Rectal smooth muscle tissue (tissue), 1 donor: ENCODE measurements at regions not wholly inside any gene's neighbourhood (a gene's known extent, or its start where the extent isn't known, plus 50 kb on each side); places are given as distances from the start of the nearest gene placed in this dataset.

Experiments used
- H3K27ac ChIP-seq: one replicate; pipeline ENCODE4 v1.7.0; 2013; ENCODE audit warnings: low read depth, low read length, inconsistent platforms
- H3K27me3 ChIP-seq: one replicate; pipeline ENCODE4 v1.7.0; 2013; ENCODE audit warnings: low read length; ENCODE audit not compliant: control insufficient read depth, insufficient read depth
- H3K36me3 ChIP-seq: one replicate; pipeline ENCODE4 v1.7.0; 2013; ENCODE audit warnings: low read length; ENCODE audit not compliant: control insufficient read depth, insufficient read depth
- H3K4me1 ChIP-seq: one replicate; pipeline ENCODE4 v1.7.0; 2013; ENCODE audit warnings: low read length; ENCODE audit not compliant: control insufficient read depth, insufficient read depth
- H3K4me3 ChIP-seq: one replicate; pipeline ENCODE4 v1.7.0; 2013; ENCODE audit warnings: low read length
- H3K9ac ChIP-seq: one replicate; pipeline ENCODE4 v1.7.0; 2013; ENCODE audit warnings: low read length

DNA sequence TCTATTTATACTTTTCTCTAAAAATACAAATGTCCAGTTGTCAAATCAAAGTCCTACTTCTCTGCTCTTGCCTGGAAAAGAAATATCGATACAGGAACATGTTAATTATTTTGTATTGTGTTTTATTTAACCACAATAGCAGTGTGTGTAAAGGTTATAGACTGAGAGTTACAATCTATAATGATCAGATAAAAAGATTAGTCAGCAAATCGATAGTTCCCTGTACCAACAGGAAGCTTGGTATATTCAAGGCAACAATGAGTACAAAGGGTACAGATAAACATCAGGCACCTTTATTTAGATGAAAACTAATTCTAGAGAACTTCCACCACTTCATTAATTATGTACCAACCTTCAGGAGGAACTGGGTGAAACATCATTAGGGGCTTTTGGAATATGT, 469.5 kb downstream of the GBA3 start:
- Histone ChIP-seq H3K9ac (no peak overlapping the region), H3K27me3 (no peaks in the 10 kb centered on the region), H3K36me3 (no peaks in the 10 kb centered on the region), H3K4me3 (no peak overlapping the region), H3K4me1 (no peaks in the 10 kb centered on the region), H3K27ac (no peak overlapping the region)

DNA sequence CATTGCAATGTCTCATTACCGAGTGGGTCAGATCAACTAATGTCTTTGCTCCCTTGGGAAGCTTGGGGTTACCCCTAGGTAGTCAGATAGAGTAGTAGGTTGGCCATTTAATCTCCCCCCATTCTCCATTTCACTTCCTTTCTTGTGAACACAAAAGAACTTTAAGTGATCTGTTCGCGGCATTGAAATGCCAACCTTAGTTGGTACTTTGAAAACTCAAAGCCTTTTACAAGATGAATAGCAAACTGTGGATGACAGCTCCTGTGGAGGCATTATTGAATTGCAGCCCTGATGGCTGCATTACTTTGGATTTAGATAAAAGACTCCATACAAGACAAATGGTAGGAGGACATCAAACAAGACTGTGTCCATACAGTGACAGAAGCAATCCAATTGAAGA, 469.1 kb downstream of the GBA3 start:
- Histone ChIP-seq H3K4me3 (no peak overlapping the region), H3K4me1 (no peaks in the 10 kb centered on the region), H3K9ac (no peak overlapping the region), H3K36me3 (no peaks in the 10 kb centered on the region), H3K27ac (no peak overlapping the region), H3K27me3 (no peaks in the 10 kb centered on the region)

GRCh38 chr4:23153076-23153475, 460.3 kb downstream of the GBA3 start:
- Histone ChIP-seq H3K4me1 (no peaks in the 10 kb centered on the region), H3K27ac (no peak overlapping the region), H3K36me3 (no peaks in the 10 kb centered on the region), H3K27me3 (no peaks in the 10 kb centered on the region), H3K9ac (no peak overlapping the region), H3K4me3 (no peak overlapping the region)

- no peak overlapping the region for H3K4me3 ChIP-seq
- H3K36me3 ChIP-seq, result no peaks in the 10 kb centered on the region
- H3K27me3 ChIP-seq, result no peaks in the 10 kb centered on the region
- no peak overlapping the region for H3K9ac ChIP-seq
- H3K4me1 ChIP-seq, result no peaks in the 10 kb centered on the region
- H3K27ac ChIP-seq, result no peak overlapping the region
These were observed 457.1 kb downstream of the GBA3 start for GRCh38 chr4:23149815-23150214.

- no peak overlapping the region for H3K4me3 ChIP-seq
- no peaks in the 10 kb centered on the region for H3K36me3 ChIP-seq
- no peak overlapping the region for H3K27ac ChIP-seq
- no peaks in the 10 kb centered on the region for H3K4me1 ChIP-seq
- no peaks in the 10 kb centered on the region for H3K27me3 ChIP-seq
- H3K9ac ChIP-seq, result no peak overlapping the region
These were observed 452.0 kb downstream of the GBA3 start for GRCh38 chr4:23144707-23145106.

DNA sequence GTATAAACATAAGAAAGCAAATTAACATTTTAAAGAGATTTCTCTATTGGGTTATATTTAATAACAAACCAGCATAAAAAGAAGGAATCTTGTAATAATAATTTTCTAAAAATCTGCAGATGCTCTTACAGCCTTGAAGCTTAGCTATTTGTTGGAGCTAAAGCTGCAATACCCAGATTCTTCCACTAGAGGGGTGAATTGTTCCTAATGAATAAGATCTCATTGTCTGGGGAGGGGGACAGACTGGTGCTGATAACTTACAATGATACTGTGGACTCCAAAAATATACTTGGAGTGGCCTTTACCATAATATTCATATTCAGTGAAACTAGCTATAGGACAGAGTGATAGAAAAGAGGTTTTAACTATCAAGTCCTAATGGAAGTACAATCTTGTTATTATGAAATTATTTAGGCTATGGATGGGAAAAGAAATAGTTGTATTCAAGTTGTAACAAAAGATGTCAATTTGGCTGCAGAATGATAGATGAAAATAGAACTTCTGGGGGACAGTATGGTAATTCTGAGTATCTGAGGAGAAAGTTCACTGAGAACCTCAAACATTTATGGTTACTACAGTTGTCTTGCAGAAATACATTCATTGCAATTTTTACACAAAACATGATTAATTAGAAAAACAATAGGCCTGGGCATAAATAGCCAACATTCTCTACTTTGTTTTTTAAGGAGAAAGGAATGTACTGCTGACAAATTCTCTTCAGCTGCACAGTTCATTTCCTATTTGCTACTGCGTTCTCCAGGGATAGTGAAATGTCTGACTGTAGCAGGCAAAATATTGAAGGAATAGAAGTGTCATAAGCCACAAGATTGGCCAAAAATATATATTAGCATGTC, 443.3 kb downstream of the GBA3 start:
- H3K27me3 ChIP-seq, result no peaks in the 10 kb centered on the region
- no peak overlapping the region for H3K4me3 ChIP-seq
- H3K27ac ChIP-seq, result no peak overlapping the region
- no peaks in the 10 kb centered on the region for H3K36me3 ChIP-seq
- no peaks in the 10 kb centered on the region for H3K4me1 ChIP-seq
- no peak overlapping the region for H3K9ac ChIP-seq

DNA sequence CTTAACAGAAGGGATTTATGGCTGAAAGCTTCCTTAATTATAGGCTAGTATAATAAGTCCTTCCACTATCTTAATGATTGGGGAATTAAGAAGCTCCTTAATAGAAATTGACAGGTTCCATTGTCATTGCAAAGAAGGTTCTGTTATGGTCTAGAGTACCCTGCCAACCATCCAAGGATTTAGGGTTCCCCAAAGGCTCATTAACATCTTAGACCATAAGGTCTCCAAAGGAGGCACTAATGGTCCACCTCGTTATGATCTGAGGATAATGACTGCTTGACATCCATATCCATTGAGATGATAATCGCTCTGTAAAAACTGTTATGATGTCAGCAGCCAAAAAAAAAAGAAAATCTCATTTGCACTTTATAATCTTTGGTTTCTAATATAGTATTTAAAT, 441.6 kb downstream of the GBA3 start:
- no peaks in the 10 kb centered on the region for H3K36me3 ChIP-seq
- H3K4me3 ChIP-seq, result no peak overlapping the region
- H3K27me3 ChIP-seq, result no peaks in the 10 kb centered on the region
- no peak overlapping the region for H3K27ac ChIP-seq
- H3K4me1 ChIP-seq, result no peaks in the 10 kb centered on the region
- H3K9ac ChIP-seq, result no peak overlapping the region

DNA sequence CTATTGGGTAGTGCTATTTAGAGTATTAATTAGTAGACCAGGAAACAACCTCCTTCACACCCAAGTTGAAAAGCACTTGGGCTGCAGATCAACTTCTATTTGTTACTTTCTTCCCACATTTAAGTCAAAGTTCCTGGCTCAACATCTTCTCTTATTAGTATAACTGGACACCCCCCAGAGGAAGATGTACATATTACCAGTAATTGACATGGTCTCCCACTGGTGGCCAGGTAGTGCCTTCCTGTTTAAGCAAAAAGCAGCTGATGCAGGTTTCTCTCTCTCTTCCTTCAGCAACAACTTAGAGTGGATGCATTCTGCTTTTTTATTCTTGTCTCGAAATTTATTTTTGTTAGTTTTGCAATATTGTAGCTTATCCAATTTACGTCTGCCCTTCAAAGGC, 438.1 kb downstream of the GBA3 start:
- H3K27me3 ChIP-seq, result no peaks in the 10 kb centered on the region

DNA sequence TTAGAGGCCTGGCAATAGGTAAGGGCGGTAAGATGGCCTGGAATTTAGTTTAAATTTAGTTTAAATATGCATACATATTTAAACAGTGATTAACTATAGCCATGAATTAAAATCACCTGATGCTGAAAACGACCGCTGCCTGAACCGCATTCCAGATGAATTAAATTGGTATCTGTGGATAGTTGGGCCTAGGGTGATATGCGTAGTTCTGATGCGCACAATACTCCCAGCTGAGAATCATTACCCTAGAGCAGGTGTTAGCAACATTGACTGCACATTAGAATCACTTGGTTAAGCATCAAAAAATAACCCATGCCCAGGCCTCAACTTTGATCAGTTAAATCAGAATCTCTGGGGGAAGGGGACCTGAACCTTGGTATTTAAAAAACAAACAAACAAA, 432.4 kb downstream of the GBA3 start:
- H3K4me1 ChIP-seq, result no peaks in the 10 kb centered on the region
- no peaks in the 10 kb centered on the region for H3K36me3 ChIP-seq
- H3K4me3 ChIP-seq, result no peak overlapping the region
- H3K27me3 ChIP-seq, result no peaks in the 10 kb centered on the region
- no peak overlapping the region for H3K9ac ChIP-seq
- no peak overlapping the region for H3K27ac ChIP-seq

More for the DNA sequence above, 438.1 kb downstream of the GBA3 start:
- H3K4me3 ChIP-seq, result no peak overlapping the region
- H3K9ac ChIP-seq, result no peak overlapping the region
- no peaks in the 10 kb centered on the region for H3K4me1 ChIP-seq
- H3K27ac ChIP-seq, result no peak overlapping the region
- no peaks in the 10 kb centered on the region for H3K36me3 ChIP-seq

- H3K36me3 ChIP-seq, result no peaks in the 10 kb centered on the region
- H3K27ac ChIP-seq, result no peak overlapping the region
- H3K4me1 ChIP-seq, result no peaks in the 10 kb centered on the region
- H3K9ac ChIP-seq, result no peak overlapping the region
- no peaks in the 10 kb centered on the region for H3K27me3 ChIP-seq
- no peak overlapping the region for H3K4me3 ChIP-seq
These were observed 430.1 kb downstream of the GBA3 start for GRCh38 chr4:23122666-23123400.

GRCh38 chr4:23120374-23120773, 427.6 kb downstream of the GBA3 start:
- no peaks in the 10 kb centered on the region for H3K4me1 ChIP-seq
- no peaks in the 10 kb centered on the region for H3K27me3 ChIP-seq
- no peak overlapping the region for H3K27ac ChIP-seq

GRCh38 chr4:23117826-23118225, 425.1 kb downstream of the GBA3 start:
- Histone ChIP-seq H3K27me3 (no peaks in the 10 kb centered on the region), H3K36me3 (no peaks in the 10 kb centered on the region), H3K4me3 (no peak overlapping the region), H3K27ac (no peak overlapping the region), H3K4me1 (no peaks in the 10 kb centered on the region), H3K9ac (no peak overlapping the region)

More at GRCh38 chr4:23120374-23120773, 427.6 kb downstream of the GBA3 start:
- Histone ChIP-seq H3K36me3 (no peaks in the 10 kb centered on the region), H3K4me3 (no peak overlapping the region), H3K9ac (no peak overlapping the region)

GRCh38 chr4:23114538-23114937, 421.8 kb downstream of the GBA3 start:
- no peaks in the 10 kb centered on the region for H3K4me1 ChIP-seq
- H3K36me3 ChIP-seq, result no peaks in the 10 kb centered on the region
- no peak overlapping the region for H3K27ac ChIP-seq
- no peak overlapping the region for H3K9ac ChIP-seq
- no peaks in the 10 kb centered on the region for H3K27me3 ChIP-seq
- H3K4me3 ChIP-seq, result no peak overlapping the region
